HG02588 (cell line): ENCODE measurements at regions not wholly inside any gene's neighbourhood (a gene's known extent, or its start where the extent isn't known, plus 50 kb on each side); places are given as distances from the start of the nearest gene placed in this dataset.
"Not testable (repeated sequence)": the region's sequence is repeated elsewhere in the genome, so short reads cannot be mapped to it uniquely, and the experiment has no call there.

Experiments used
- ATAC-seq: cut with Tn5 transposase; IDR thresholded peaks from one replicate; pipeline ENCODE4 v1.9.1; 2021; ENCODE audit warnings: mild to moderate bottlenecking, moderate library complexity; ENCODE audit not compliant: unreplicated experiment

- ATAC-seq = no peak
Observed at GRCh38 chr5:108536321-108536720, 154.4 kb upstream of the FBXL17 start.

- not testable (repeated sequence) for ATAC-seq
Observed at GRCh38 chr5:108532129-108532445, 150.2 kb upstream of the FBXL17 start.

- ATAC-seq = no peak
Observed at GRCh38 chr5:108531367-108532128, 149.7 kb upstream of the FBXL17 start.

- no peak for ATAC-seq
Observed at GRCh38 chr5:108530706-108531105, 148.8 kb upstream of the FBXL17 start.

GRCh38 chr5:108529381-108529780 is 147.5 kb upstream of the FBXL17 start:
- ATAC-seq = no peak

GRCh38 chr5:108528655-108529054 is 146.8 kb upstream of the FBXL17 start:
- no peak for ATAC-seq

- no peak for ATAC-seq
Observed at GRCh38 chr5:108524564-108524963, 142.7 kb upstream of the FBXL17 start.

- no peak for ATAC-seq
Observed at GRCh38 chr5:108523360-108523759, 141.5 kb upstream of the FBXL17 start.

- peak; percentile 42 for ATAC-seq
Observed at GRCh38 chr5:108521841-108522506, 140.1 kb upstream of the FBXL17 start.

- ATAC-seq = peak; percentile 88
Observed at GRCh38 chr5:108521011-108521700, 139.3 kb upstream of the FBXL17 start.

- no peak for ATAC-seq
Observed at GRCh38 chr5:108516785-108517184, 134.9 kb upstream of the FBXL17 start.

- ATAC-seq = no peak
Observed at GRCh38 chr5:108515517-108516105, 133.7 kb upstream of the FBXL17 start.

GRCh38 chr5:108508979-108509378 is 127.1 kb upstream of the FBXL17 start:
- no peak for ATAC-seq

- no peak for ATAC-seq
Observed at GRCh38 chr5:108507631-108508030, 125.7 kb upstream of the FBXL17 start.

GRCh38 chr5:108505608-108506007 is 123.7 kb upstream of the FBXL17 start:
- ATAC-seq = no peak

- no peak for ATAC-seq
Observed at GRCh38 chr5:108504974-108505373, 123.1 kb upstream of the FBXL17 start.

- no peak for ATAC-seq
Observed at GRCh38 chr5:108503986-108504385, 122.1 kb upstream of the FBXL17 start.

GRCh38 chr5:108495615-108496014 is 113.7 kb upstream of the FBXL17 start:
- not testable (repeated sequence) for ATAC-seq

- ATAC-seq = no peak
Observed at GRCh38 chr5:108487951-108488350, 106.1 kb upstream of the FBXL17 start.

- ATAC-seq = no peak
Observed at GRCh38 chr5:108484035-108484434, 102.1 kb upstream of the FBXL17 start.

- ATAC-seq = no peak
Observed at GRCh38 chr5:108481355-108481931, 99.5 kb upstream of the FBXL17 start.
